ENCODE measurements at regions not wholly inside any gene's neighbourhood (a gene's known extent, or its start where the extent isn't known, plus 50 kb on each side); places are given as distances from the start of the nearest gene placed in this dataset.

DNA sequence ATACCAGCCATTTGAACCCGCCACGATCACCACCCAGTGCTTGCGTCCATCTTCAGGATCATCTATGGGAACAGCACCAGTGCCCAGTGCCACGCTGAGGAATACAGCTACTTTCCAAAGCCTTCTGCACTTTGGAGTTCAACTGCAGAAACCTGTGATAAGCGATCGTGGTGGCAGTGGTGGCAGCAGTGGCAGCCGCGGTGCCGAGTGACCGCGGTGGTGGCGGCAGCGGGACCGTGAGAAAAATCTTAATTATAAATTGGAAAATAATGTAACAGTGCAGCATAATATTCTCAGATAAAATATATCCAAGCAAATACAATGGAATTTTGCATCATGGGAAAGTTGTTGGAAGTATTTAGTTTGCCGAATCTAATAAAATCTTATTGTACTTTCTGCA lies 2270.9 kb downstream of the PCDH9 start:
- DNase-seq (ENCODE audit: insufficient read length, low spot score), result no peak
- no peak for TF ChIP-seq POLR2A (IDR thresholded peaks at IDR 0.05; ENCODE audit: low read depth, low read length)
- FAIRE-seq, result no peak

DNA sequence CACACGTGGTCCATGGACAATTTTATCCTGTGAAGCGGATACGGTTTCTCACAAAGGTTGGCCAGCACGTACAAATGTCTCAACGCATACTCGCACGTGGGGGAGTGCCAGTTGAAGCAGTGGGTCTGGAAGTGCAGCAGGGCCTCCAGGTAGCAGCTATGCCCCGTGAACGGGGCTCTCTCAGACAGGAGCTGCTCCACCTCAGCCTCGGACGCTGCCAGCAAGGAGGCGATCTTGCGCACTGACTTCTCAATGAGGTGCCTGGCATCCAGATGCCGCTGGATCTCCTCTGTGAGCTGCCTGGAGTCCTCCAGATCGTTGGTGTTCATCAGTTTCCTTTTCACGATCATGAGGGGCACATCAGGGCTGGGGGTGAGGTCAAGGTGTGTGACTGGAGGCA lies 2272.0 kb downstream of the PCDH9 start:
- TF ChIP-seq POLR2A (IDR thresholded peaks at IDR 0.05; ENCODE audit: low read depth, low read length), result no peak
- FAIRE-seq, result no peak
- no peak for DNase-seq (ENCODE audit: insufficient read length, low spot score)

DNA sequence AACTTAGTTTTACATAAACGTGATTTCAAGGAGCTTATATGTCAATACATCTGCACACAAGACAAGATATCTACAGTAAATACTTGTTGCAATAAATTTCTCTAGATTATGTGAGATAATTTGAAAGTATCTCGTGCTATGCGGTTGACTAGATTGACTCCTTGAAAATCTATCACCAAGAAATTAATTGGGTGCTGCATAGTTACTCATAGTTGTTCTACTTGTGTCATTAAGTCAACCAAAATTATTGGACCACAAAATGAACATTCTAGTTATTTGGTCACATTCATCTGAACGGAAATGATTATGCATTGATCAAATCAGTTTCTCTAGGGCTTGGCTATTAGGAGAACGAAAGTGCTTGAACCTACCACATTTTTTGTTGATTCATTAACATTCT lies 2291.5 kb downstream of the PCDH9 start:
- DNase-seq (ENCODE audit: insufficient read length, low spot score) (no peak), FAIRE-seq (no peak)
- no peak for TF ChIP-seq POLR2A (IDR thresholded peaks at IDR 0.05; ENCODE audit: low read depth, low read length)

DNA sequence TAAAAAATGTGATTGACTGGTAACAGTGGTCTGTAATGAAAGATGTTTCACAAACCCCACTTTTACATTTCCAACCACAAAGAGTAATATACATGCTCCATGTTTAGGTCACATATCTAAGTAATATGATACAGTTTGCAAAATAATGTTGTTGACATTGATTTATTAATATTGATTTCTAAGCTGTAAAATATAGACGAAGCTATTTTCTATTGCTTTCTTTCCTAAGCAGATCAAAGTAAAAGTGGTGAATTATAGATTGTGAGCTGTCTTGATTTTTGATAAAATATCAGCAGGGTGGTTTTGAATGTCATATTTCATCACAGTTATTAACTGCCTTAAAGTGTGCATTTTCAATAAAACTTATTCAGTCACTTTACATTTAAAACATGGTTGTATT lies 2292.8 kb downstream of the PCDH9 start:
- DNase-seq (ENCODE audit: insufficient read length, low spot score) (no peak), FAIRE-seq (no peak)
- TF ChIP-seq POLR2A (IDR thresholded peaks at IDR 0.05; ENCODE audit: low read depth, low read length), result no peak

DNA sequence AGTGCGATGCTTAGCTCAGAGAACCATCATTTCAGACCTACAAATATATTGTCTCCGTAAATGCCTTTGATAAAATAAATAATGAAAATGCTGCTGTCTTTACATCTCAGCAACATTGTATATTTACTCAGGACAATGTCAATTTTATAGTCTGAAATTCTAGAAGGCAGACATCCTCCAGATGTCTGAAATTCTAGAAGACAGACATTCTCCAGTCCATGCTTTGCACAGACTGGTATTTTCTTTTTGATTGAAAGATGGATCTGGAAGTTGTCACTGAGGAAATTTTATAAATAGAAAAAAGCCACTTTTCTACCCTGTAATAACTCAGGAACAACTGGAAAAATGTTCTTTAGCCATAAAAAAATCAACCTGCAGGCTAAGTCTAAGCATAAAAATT lies 2293.3 kb downstream of the PCDH9 start:
- FAIRE-seq (no peak), DNase-seq (ENCODE audit: insufficient read length, low spot score) (no peak)
- no peak for TF ChIP-seq POLR2A (IDR thresholded peaks at IDR 0.05; ENCODE audit: low read depth, low read length)

DNA sequence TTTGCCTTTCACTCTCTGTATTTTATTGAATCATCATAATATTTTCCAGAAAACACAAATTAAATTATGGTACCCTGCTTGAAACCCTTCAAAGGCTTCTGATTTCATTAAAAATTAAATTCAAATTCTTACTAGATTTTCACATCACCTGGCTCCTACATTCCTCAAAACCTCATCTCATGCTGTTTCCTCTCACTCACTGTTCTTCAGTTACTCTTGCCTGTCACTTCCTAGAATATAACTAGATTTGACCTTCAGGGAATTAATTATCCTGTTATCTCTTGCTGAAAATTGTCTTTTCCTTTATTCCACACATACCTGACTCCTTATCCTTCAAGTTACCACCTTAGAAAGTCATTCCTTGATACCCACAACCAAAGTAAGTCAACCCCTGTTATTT lies 2294.7 kb downstream of the PCDH9 start:
- no peak for TF ChIP-seq POLR2A (IDR thresholded peaks at IDR 0.05; ENCODE audit: low read depth, low read length)
- FAIRE-seq (no peak), DNase-seq (ENCODE audit: insufficient read length, low spot score) (no peak)

DNA sequence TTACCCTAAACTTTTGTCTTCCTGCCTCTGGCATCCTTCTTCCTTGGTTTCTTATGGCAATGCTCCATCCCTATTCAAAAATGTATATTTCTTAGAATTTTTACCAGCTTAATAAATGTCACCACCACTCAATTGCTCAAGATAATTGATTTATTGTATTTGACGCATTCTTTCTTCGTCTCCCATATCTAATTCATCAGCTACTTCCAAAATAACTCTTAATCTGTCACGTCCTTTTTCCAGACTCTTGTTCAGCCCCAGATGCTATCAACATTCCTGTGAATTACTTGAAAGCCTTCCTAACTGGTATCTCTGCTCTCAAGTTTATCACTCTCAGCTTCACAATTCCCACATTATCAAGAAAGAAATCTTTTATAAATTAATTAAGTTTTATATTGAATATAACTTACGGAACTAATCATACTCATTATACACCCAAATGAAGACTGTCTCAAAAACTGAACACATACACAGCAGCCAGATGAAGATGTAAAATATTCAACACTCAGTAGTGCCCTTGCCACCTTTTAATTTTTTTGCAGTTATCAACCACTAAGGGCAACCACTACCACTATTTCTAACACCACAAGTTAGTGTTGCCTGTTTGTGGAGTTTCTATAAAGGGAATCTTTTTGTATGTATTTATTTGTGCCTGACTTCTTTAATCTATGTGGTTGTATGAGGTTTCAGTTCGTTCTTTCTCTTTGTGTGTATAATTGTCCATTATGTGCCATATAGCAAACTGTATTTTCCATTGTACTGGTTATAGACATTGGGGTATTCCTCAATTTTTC lies 2295.4 kb downstream of the PCDH9 start:
- FAIRE-seq (no peak), DNase-seq (ENCODE audit: insufficient read length, low spot score) (no peak)
- no peak for TF ChIP-seq POLR2A (IDR thresholded peaks at IDR 0.05; ENCODE audit: low read depth, low read length)

DNA sequence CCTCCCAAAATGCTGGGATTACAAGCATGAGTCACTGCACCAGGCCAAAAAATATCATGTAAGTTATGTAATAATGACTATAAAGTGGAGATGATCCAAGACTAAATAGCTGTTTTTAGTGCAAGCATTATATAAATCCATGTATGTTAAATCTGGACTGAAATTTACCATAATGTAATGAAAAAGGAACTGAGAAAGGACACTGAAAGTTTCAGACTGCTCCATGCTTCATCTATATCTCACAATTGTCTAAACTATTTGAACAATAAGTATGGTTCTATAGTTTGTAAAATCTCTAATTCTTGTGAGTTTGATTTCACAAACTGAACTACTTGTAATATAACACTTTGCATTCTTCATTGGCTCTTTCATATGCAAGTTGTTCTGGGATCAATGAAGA lies 2299.5 kb downstream of the PCDH9 start:
- TF ChIP-seq POLR2A (IDR thresholded peaks at IDR 0.05; ENCODE audit: low read depth, low read length), result no peak
- DNase-seq (ENCODE audit: insufficient read length, low spot score) (no peak), FAIRE-seq (no peak)

DNA sequence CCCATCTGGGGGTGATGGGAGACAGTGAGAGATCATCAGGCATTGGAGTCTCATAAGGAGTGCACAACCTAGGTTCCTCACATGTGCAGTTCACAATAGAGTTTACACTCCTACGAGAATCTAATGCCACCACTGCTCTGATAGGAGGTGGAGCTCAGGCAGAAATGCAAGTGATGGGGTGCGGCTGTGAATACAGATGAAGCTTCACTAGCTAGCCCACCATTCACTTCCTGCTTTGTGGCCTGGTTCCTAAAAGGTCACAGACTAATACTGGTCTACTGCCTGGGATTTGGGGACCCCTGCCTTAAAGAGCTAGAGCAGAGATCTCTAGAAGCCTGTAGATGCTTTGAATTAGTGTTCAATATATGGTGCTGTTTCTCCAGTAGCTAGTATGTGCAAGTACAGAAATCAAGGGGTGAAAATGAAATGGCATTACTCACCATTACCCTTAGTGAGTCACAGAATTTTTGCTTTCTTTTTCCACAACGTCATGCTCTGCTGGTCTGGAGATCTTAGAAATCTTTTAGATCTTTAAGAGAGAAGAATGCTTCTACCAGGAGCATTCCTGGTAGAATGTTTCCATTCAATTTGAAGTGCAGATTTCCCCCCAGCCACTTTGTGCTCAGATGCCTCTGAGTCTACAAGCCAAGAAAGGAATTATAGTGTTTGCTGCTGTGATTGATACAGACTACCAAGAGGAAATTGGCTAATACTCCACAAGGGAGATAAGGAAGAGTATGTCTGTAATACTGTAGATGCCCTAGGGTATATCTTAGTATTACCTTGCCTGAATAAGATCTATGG lies 2301.2 kb downstream of the PCDH9 start:
- FAIRE-seq, result peak; percentile 86
- TF ChIP-seq POLR2A (IDR thresholded peaks at IDR 0.05; ENCODE audit: low read depth, low read length), result no peak
- DNase-seq (ENCODE audit: insufficient read length, low spot score), result peak; percentile 2

DNA sequence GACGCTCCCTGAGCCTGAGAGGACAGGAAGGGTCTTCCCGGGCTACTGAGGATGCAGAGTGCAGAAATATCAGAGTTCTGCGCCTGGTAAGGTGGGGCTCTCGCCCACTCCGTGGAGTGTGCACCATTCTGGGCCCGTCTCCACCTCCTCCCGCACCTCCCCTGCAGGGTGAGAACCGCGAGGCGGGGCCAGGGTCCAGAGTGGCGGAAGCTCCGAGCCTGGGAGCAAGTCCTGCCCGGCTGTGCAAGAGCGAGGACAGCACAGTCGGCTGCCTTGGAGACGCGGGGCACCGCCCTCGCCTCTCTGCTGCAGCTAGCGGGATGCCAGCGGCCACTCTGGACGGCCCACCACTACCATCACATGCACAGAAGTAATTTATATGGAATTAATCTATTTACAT lies 2304.4 kb downstream of the PCDH9 start:
- no peak for TF ChIP-seq POLR2A (IDR thresholded peaks at IDR 0.05; ENCODE audit: low read depth, low read length)
- FAIRE-seq (no peak), DNase-seq (ENCODE audit: insufficient read length, low spot score) (no peak)

DNA sequence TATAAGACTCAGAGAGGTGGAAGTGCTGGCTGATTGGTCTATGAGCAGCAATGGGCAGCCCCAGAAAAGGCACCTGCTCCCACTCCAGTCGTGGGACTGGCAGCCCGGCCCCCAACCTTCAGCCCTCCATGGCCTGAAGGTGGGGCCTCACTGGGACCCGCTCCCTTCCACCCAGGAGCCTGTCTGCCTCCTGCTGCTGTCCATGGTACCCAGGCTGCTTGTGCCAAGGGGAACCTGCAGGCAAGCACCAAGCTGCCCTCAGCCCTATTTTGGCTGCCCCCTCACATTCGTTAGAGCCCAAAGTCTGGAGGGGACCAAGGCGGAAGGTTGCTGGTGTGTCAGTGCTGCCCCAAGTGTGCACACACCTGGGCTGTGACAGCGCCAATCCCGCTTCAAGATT lies 2304.9 kb downstream of the PCDH9 start:
- no peak for DNase-seq (ENCODE audit: insufficient read length, low spot score)
- no peak for TF ChIP-seq POLR2A (IDR thresholded peaks at IDR 0.05; ENCODE audit: low read depth, low read length)
- no peak for FAIRE-seq

DNA sequence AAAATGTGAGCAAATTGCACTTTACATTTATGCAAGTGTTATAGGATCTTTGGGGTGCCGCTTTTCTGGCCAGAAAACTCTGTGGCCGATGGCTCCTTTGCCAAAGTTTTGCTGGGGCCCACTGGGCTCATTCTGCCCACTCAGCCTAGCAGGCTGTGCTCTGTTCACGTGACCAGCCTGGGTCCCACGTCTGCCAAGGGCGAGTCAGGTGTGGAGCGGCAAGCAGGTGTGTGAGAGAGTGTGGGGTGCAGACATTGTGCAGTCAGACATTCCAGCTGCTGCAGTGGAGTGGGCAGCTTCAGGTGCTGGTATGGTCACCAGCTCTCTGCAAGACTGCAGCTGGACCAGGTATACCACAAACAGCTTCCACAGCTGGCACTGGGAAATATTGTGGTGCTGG lies 2305.7 kb downstream of the PCDH9 start:
- no peak for TF ChIP-seq POLR2A (IDR thresholded peaks at IDR 0.05; ENCODE audit: low read depth, low read length)
- no peak for FAIRE-seq
- DNase-seq (ENCODE audit: insufficient read length, low spot score), result no peak

DNA sequence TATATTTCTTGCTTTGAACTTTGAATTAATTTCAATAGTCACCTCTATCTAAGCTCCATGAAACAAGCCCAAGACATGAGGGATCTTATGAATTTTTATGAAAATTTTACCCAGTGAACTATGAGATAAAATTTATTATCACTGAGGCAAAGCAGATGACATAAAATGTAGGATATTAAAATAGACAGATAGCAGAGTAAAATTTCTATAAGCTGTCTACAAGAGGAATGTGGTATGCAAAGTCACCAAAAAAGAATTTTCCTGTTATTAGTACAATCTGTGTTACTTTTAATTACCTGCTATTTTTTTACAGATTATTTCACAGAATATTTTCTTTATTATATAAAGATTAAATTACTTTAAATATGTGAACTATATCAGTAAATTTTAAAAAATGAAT lies 2312.6 kb downstream of the PCDH9 start:
- FAIRE-seq (no peak), DNase-seq (ENCODE audit: insufficient read length, low spot score) (no peak)
- TF ChIP-seq POLR2A (IDR thresholded peaks at IDR 0.05; ENCODE audit: low read depth, low read length), result no peak

DNA sequence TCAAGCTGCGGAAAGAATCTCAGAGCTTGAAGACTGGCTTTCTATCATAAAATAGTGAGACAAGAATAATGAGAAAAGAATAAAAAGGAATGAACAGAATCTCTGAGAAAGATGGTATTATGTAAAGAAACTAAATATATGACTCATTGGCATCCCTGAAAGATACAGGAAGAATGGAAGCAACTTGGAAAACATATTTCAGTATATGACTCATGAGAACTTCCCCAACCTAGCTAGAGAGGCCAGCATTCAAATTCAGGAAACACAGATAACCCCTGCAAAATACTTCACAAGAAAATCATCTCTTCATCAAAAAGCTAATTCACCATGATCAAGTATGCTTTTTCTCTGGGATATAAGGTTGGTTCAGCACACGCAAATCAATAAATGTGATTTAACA lies 2318.0 kb downstream of the PCDH9 start:
- no peak for DNase-seq (ENCODE audit: insufficient read length, low spot score)
- no peak for TF ChIP-seq POLR2A (IDR thresholded peaks at IDR 0.05; ENCODE audit: low read depth, low read length)
- FAIRE-seq, result peak; percentile 87

DNA sequence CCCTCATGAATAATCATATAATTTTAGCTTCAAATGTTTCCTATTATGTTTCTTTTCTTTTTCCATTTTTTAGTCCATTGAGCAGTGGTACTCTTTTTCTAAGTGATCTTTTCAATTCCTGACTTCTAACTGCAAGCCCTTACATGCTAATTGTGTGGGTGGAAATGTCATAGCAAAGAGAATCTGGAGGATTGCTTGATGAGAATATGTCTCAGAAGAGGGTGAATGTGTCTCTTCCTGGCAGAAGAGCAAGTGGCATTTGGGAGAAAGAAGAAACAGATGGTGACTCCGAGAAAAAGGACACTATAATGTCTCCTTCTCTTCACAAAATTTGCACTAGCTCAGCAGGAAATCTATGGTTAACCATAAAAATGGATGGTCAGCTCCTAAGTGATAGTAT lies 2320.0 kb downstream of the PCDH9 start:
- no peak for TF ChIP-seq POLR2A (IDR thresholded peaks at IDR 0.05; ENCODE audit: low read depth, low read length)
- no peak for DNase-seq (ENCODE audit: insufficient read length, low spot score)
- no peak for FAIRE-seq

All from H54 (cell line).